Endodermal cell (in vitro differentiated cells): ENCODE measurements at regions not wholly inside any gene's neighbourhood (a gene's known extent, or its start where the extent isn't known, plus 50 kb on each side); places are given as distances from the start of the nearest gene placed in this dataset.

Experiments used
- DNase-seq: peaks from one replicate; pipeline ENCODE4 v3.0.0-alpha.2; 2017
- H3K27ac ChIP-seq: 2 replicates; pipeline ENCODE4 v1.5.1; 2013; ENCODE audit warnings: mild to moderate bottlenecking, low read depth, low read length, moderate library complexity
- H3K27me3 ChIP-seq: 2 replicates; pipeline ENCODE4 v1.6.1; 2013; ENCODE audit warnings: mild to moderate bottlenecking, low read length, moderate library complexity; ENCODE audit not compliant: insufficient read depth, control insufficient read depth, poor library complexity, severe bottlenecking
- H3K36me3 ChIP-seq: 2 replicates; pipeline ENCODE4 v1.7.0; 2013; ENCODE audit warnings: mild to moderate bottlenecking, low read length, moderate library complexity; ENCODE audit not compliant: control insufficient read depth, insufficient read depth
- H3K4me1 ChIP-seq: one replicate; pipeline ENCODE4 v1.7.0; 2013; ENCODE audit warnings: low read length; ENCODE audit not compliant: control insufficient read depth, insufficient read depth
- H3K4me3 ChIP-seq: 2 replicates; pipeline ENCODE4 v1.5.1; 2013; ENCODE audit warnings: mild to moderate bottlenecking, low read length, moderate library complexity
- H3K9ac ChIP-seq: 2 replicates; pipeline ENCODE4 v1.6.1; 2013; ENCODE audit warnings: mild to moderate bottlenecking, low read length, moderate library complexity; ENCODE audit not compliant: poor library complexity, severe bottlenecking; ENCODE audit errors: extremely low read depth
- H3K9me3 ChIP-seq: 2 replicates; pipeline ENCODE4 v1.6.1; 2013; ENCODE audit warnings: mild to moderate bottlenecking, low read length, moderate library complexity; ENCODE audit not compliant: control insufficient read depth
- H3K27ac Mint-ChIP-seq: 2 replicates; pipeline ENCODE4 v1.8.0; 2020; ENCODE audit warnings: mixed read lengths
- H3K27me3 Mint-ChIP-seq: 2 replicates; pipeline ENCODE4 v1.8.0; 2021; ENCODE audit warnings: mild to moderate bottlenecking, mixed read lengths; ENCODE audit not compliant: insufficient read depth
- H3K36me3 Mint-ChIP-seq: 2 replicates; pipeline ENCODE4 v1.8.0; 2020; ENCODE audit warnings: low read depth, mixed read lengths
- H3K4me1 Mint-ChIP-seq: 2 replicates; pipeline ENCODE4 v1.8.0; 2020; ENCODE audit warnings: mixed read lengths
- H3K4me3 Mint-ChIP-seq: 2 replicates; pipeline ENCODE4 v1.8.0; 2020; ENCODE audit warnings: mild to moderate bottlenecking, moderate library complexity, mixed read lengths
- H3K9me3 Mint-ChIP-seq: 2 replicates; pipeline ENCODE4 v1.8.0; 2020; ENCODE audit warnings: mild to moderate bottlenecking, mixed read lengths
- CTCF ChIP-seq: fragments of 200-600 bp; sonication (generic); conservative IDR thresholded peaks from 2 replicates; pipeline ENCODE4 v1.5.0; 2021; ENCODE audit warnings: antibody characterized with exemption, mild to moderate bottlenecking
- WGBS, 2 experiments: methylation state at CpG; one replicate each; pipeline versions ENCODE4 v1.1.5 to v1.1.7; 2013; ENCODE audit warnings: missing lambda C conversion rate in 2 of 2, mixed read lengths in 1 of 2; ENCODE audit not compliant: insufficient coverage in 1 of 2, insufficient read length in 1 of 2; 5-methylcytosine and 5-hydroxymethylcytosine counted together

DNA sequence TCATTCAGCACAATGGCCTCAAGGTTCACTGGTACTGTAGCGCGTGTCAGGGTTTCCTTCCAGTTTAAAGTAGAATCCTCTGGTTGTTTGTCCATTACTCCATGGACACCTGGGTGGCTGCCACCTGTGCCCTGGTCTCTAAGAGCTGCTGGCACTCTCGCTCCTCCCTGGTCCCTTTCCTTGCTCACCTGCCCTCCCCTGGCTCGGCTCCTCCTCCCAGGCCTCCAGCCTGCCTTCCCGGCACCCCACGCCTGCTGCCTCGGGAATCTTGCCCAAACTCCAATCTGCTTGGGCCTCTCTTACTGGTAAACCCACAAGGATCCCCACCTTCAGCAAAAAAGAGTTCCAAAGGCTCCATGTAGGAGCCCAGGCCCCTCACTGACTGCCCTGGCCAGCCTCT lies 154.4 kb upstream of the DIO3 start:
- Histone ChIP-seq H3K36me3 (no peaks in the 10 kb centered on the region), H3K27me3 (no peaks in the 10 kb centered on the region), H3K4me3 (no peak overlapping the region), H3K9me3 (no peaks in the 10 kb centered on the region), H3K4me1 (no peaks in the 10 kb centered on the region), H3K9ac (no peak overlapping the region), H3K27ac (no peak overlapping the region)
- no peak for TF ChIP-seq CTCF
- Mint-ChIP-seq H3K36me3 (no peaks in the 10 kb centered on the region), H3K9me3 (no peaks in the 10 kb centered on the region), H3K27me3 (peaks cover 6% of the 10 kb centered on the region), H3K27ac (no peak overlapping the region), H3K4me1 (peaks cover 13% of the 10 kb centered on the region), H3K4me3 (no peak overlapping the region)
- DNase-seq = no peak
- 90% methylated on average over 4 to 7 of the region's 7 CpGs for WGBS, 2 experiments

DNA sequence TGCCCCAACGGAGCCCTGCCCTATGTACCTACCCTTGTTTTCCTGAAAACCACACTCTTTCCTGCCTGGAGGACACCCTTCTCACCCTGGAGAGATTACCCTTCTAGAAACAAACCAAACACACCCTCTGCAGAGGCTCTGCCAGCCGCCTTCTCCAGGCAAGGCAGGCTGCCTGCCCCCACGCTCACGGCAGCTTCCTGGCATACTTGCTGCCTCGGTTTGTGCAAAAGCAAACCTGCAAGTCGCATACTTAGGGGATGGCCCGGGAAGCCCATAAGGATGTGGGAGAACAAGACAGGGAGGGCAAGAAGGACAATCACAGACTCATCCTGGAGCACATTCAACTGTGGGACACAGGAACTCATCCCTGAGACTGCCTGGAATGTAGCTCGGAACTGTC lies 154.0 kb upstream of the DIO3 start:
- Mint-ChIP-seq H3K4me3 (no peak overlapping the region), H3K27me3 (peaks cover 6% of the 10 kb centered on the region), H3K9me3 (no peaks in the 10 kb centered on the region), H3K4me1 (peaks cover 13% of the 10 kb centered on the region), H3K36me3 (no peaks in the 10 kb centered on the region), H3K27ac (no peak overlapping the region)
- no peak overlapping the region for H3K27ac ChIP-seq
- no peak overlapping the region for H3K4me3 ChIP-seq
- DNase-seq = no peak
- no peaks in the 10 kb centered on the region for H3K27me3 ChIP-seq
- H3K9me3 ChIP-seq = no peaks in the 10 kb centered on the region
- no peak overlapping the region for H3K9ac ChIP-seq
- no peaks in the 10 kb centered on the region for H3K36me3 ChIP-seq
- WGBS, 2 experiments = 90 to 91% methylated on average over 2 to 8 of the region's 8 CpGs
- H3K4me1 ChIP-seq = no peaks in the 10 kb centered on the region
- no peak for TF ChIP-seq CTCF

GRCh38 chr14:101408077-101408831 lies 153.0 kb upstream of the DIO3 start:
- H3K27ac Mint-ChIP-seq = no peak overlapping the region
- 94% methylated on average over 16 to 20 of the region's 20 CpGs for WGBS, 2 experiments
- Histone ChIP-seq H3K4me3 (no peak overlapping the region), H3K9ac (no peak overlapping the region), H3K4me1 (no peaks in the 10 kb centered on the region), H3K27me3 (no peaks in the 10 kb centered on the region), H3K36me3 (no peaks in the 10 kb centered on the region), H3K27ac (no peak overlapping the region), H3K9me3 (no peaks in the 10 kb centered on the region)
- no peaks in the 10 kb centered on the region for H3K9me3 Mint-ChIP-seq
- H3K36me3 Mint-ChIP-seq = no peaks in the 10 kb centered on the region
- H3K4me1 Mint-ChIP-seq = peaks cover 13% of the 10 kb centered on the region
- no peak overlapping the region for H3K4me3 Mint-ChIP-seq
- H3K27me3 Mint-ChIP-seq = peaks cover 8% of the 10 kb centered on the region
- TF ChIP-seq CTCF = no peak
- DNase-seq = no peak
